Smooth muscle cell (in vitro differentiated cells): ENCODE measurements at regions not wholly inside any gene's neighbourhood (a gene's known extent, or its start where the extent isn't known, plus 50 kb on each side); places are given as distances from the start of the nearest gene placed in this dataset.

Source experiments
- DNase-seq: peaks from one replicate; lab custom pipeline; 2025; ENCODE audit not compliant: unreplicated experiment; lab: John Stamatoyannopoulos, UW
- H2AFZ ChIP-seq: fragments of 200-600 bp; sonication (generic); 2 replicates; pipeline ENCODE4 v1.6.0; 2016; ENCODE audit warnings: antibody characterized with exemption, low read depth, mild to moderate bottlenecking
- H3F3A ChIP-seq: fragments of 200-600 bp; sonication (generic); 2 replicates; pipeline ENCODE4 v1.6.0; 2017; ENCODE audit warnings: antibody characterized with exemption, low read depth
- H3K27ac ChIP-seq: fragments of 200-600 bp; sonication (generic); 2 replicates; pipeline ENCODE4 v1.5.1; 2016; ENCODE audit warnings: low read depth, mild to moderate bottlenecking
- H3K27me3 ChIP-seq: fragments of 200-600 bp; sonication (generic); 2 replicates; pipeline ENCODE4 v1.6.1; 2016; ENCODE audit warnings: low read depth, mild to moderate bottlenecking
- H3K36me3 ChIP-seq: fragments of 200-600 bp; sonication (generic); 2 replicates; pipeline ENCODE4 v1.5.1; 2016; ENCODE audit warnings: low read depth
- H3K4me1 ChIP-seq: fragments of 200-600 bp; sonication (generic); 2 replicates; pipeline ENCODE4 v1.5.1; 2016; ENCODE audit warnings: low read depth
- H3K4me2 ChIP-seq: fragments of 200-600 bp; sonication (generic); 2 replicates; pipeline ENCODE4 v1.6.0; 2016; ENCODE audit warnings: mild to moderate bottlenecking
- H3K4me3 ChIP-seq: fragments of 200-600 bp; sonication (generic); 2 replicates; pipeline ENCODE4 v1.5.1; 2016; ENCODE audit warnings: mild to moderate bottlenecking
- H3K79me2 ChIP-seq: fragments of 200-600 bp; sonication (generic); 2 replicates; pipeline ENCODE4 v1.6.0; 2016; ENCODE audit warnings: low read depth, mild to moderate bottlenecking
- H3K9ac ChIP-seq: fragments of 200-600 bp; sonication (generic); 2 replicates; pipeline ENCODE4 v1.6.0; 2016; ENCODE audit warnings: low read depth
- H3K9me3 ChIP-seq: fragments of 200-600 bp; sonication (generic); replicated peaks from 2 replicates; pipeline ENCODE4 v1.5.1; 2016; ENCODE audit warnings: low read depth
- H4K20me1 ChIP-seq: fragments of 200-600 bp; sonication (generic); 2 replicates; pipeline ENCODE4 v1.6.0; 2016; ENCODE audit warnings: low read depth
- CTCF ChIP-seq: fragments of 200-600 bp; sonication (generic); IDR thresholded peaks from 2 replicates; pipeline ENCODE4 v1.5.1; 2017; ENCODE audit warnings: borderline replicate concordance, mild to moderate bottlenecking, antibody characterized with exemption; ENCODE audit not compliant: insufficient read depth, poor library complexity, severe bottlenecking
- WGBS: methylation state at CpG from one replicate; pipeline ENCODE4 v1.1.7; 2016; ENCODE audit warnings: low lambda C conversion rate; 5-methylcytosine and 5-hydroxymethylcytosine counted together

DNA sequence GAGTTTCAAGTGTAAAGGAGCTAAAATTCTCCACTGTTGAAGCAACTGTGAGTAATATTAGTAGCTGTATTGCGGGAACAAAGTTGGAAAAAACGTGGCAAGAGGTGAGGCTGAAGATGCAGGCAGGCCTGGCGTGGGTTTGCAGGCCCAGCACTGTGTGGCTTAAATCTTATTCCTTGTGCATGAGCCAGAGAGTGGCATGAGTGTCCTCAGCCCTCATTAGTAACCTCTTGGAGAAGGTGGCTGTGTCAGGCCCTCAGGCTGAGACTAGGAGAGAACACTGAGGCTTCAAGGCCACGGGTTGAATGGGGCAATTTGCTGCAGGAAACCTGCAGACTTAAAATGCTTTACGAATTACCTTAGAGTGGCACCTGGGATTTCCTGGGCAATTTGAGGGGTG lies 372.7 kb upstream of the CITED2 start:
- Histone ChIP-seq H3K9me3 (no peaks in the 10 kb centered on the region), H3K9ac (no peak overlapping the region), H3K4me2 (no peak overlapping the region), H3F3A (no peaks in the 10 kb centered on the region), H3K36me3 (no peaks in the 10 kb centered on the region), H3K27ac (no peak overlapping the region), H2AFZ (no peak overlapping the region), H3K79me2 (no peaks in the 10 kb centered on the region), H3K27me3 (no peaks in the 10 kb centered on the region), H3K4me3 (no peak overlapping the region), H3K4me1 (peaks cover 5% of the 10 kb centered on the region), H4K20me1 (no peaks in the 10 kb centered on the region)
- no peak for DNase-seq
- WGBS: 83% methylated on average over 5 of the region's 5 CpGs
- no peak for TF ChIP-seq CTCF

DNA sequence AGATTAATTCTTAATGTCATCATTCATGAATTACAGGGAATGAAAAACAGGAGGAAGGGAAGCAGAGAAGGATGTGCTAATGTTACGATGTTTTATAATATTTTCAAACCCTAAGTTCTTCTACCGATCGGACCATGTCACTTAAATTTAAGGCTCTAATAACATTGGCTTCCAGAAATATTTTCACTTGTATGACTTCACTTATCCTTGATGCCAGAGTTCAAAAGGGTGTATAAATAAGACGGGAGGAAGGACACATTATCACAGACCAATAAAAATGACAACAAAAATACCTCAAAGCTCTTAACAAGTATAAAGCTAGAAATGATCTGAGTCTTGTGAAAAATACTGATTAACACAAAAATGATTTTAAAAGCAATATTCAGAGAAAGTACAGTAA lies 370.4 kb upstream of the CITED2 start:
- Histone ChIP-seq H3K4me1 (no peaks in the 10 kb centered on the region), H3K4me2 (no peak overlapping the region), H3K36me3 (no peaks in the 10 kb centered on the region), H2AFZ (no peak overlapping the region), H3K79me2 (no peaks in the 10 kb centered on the region), H3K27ac (no peak overlapping the region), H3K4me3 (no peak overlapping the region), H3K9ac (no peak overlapping the region), H3K27me3 (no peaks in the 10 kb centered on the region), H4K20me1 (no peaks in the 10 kb centered on the region), H3K9me3 (no peaks in the 10 kb centered on the region), H3F3A (no peaks in the 10 kb centered on the region)
- DNase-seq: no peak
- WGBS: 89% methylated on average over 4 of the region's 4 CpGs
- TF ChIP-seq CTCF: no peak

GRCh38 chr6:139743664-139744437 lies 369.4 kb upstream of the CITED2 start:
- H3K9me3 ChIP-seq: no peaks in the 10 kb centered on the region
- H3K27ac ChIP-seq: no peak overlapping the region
- WGBS: 66% methylated on average over 3 of the region's 3 CpGs
- no peak overlapping the region for H3K4me3 ChIP-seq
- H3K4me2 ChIP-seq: no peak overlapping the region
- no peak overlapping the region for H3K9ac ChIP-seq
- no peaks in the 10 kb centered on the region for H4K20me1 ChIP-seq
- H3K36me3 ChIP-seq: no peaks in the 10 kb centered on the region
- H3K79me2 ChIP-seq: no peaks in the 10 kb centered on the region
- no peaks in the 10 kb centered on the region for H3F3A ChIP-seq
- no peak for TF ChIP-seq CTCF
- DNase-seq: no peak
- H3K4me1 ChIP-seq: no peaks in the 10 kb centered on the region
- no peak overlapping the region for H2AFZ ChIP-seq
- H3K27me3 ChIP-seq: no peaks in the 10 kb centered on the region

GRCh38 chr6:139742671-139743070 lies 368.2 kb upstream of the CITED2 start:
- Histone ChIP-seq H3K4me1 (no peaks in the 10 kb centered on the region), H3K9ac (no peak overlapping the region), H3K27ac (no peak overlapping the region), H3K36me3 (no peaks in the 10 kb centered on the region), H4K20me1 (no peaks in the 10 kb centered on the region), H3K4me3 (no peak overlapping the region), H2AFZ (no peak overlapping the region), H3F3A (no peaks in the 10 kb centered on the region), H3K27me3 (no peaks in the 10 kb centered on the region), H3K79me2 (no peaks in the 10 kb centered on the region), H3K4me2 (no peak overlapping the region), H3K9me3 (no peaks in the 10 kb centered on the region)
- TF ChIP-seq CTCF: no peak
- no peak for DNase-seq
- WGBS: 64% methylated on average over 1 of the region's 1 CpG
